CD4-positive, alpha-beta T cell treated with Interleukin-15 for 1 hour (primary cell): ENCODE measurements at regions not wholly inside any gene's neighbourhood (a gene's known extent, or its start where the extent isn't known, plus 50 kb on each side); places are given as distances from the start of the nearest gene placed in this dataset.

ENCODE experiments used
- DNase-seq: peaks from one replicate; pipeline ENCODE4 v3.0.0-alpha.2; 2020

GRCh38 chr2:150570712-150571111 is 83.2 kb upstream of the RND3 start:
- no peak for DNase-seq

GRCh38 chr2:150569761-150570160 is 82.3 kb upstream of the RND3 start:
- DNase-seq, result no peak

GRCh38 chr2:150567771-150568301 is 80.4 kb upstream of the RND3 start:
- DNase-seq, result no peak

GRCh38 chr2:150566289-150566688 is 78.8 kb upstream of the RND3 start:
- no peak for DNase-seq

- DNase-seq, result no peak
Measured at GRCh38 chr2:150561076-150561475, 73.6 kb upstream of the RND3 start.

GRCh38 chr2:150557020-150557600 is 69.6 kb upstream of the RND3 start:
- no peak for DNase-seq

- no peak for DNase-seq
Measured at GRCh38 chr2:150555611-150556356, 68.3 kb upstream of the RND3 start.

GRCh38 chr2:150554046-150554445 is 66.6 kb upstream of the RND3 start:
- DNase-seq, result no peak

GRCh38 chr2:150552041-150552820 is 64.8 kb upstream of the RND3 start:
- DNase-seq, result no peak

GRCh38 chr2:150549381-150549780 is 61.9 kb upstream of the RND3 start:
- no peak for DNase-seq

- DNase-seq, result no peak
Measured at GRCh38 chr2:150548527-150548926, 61.1 kb upstream of the RND3 start.

GRCh38 chr2:150545916-150546315 is 58.4 kb upstream of the RND3 start:
- DNase-seq, result no peak

GRCh38 chr2:150544731-150545130 is 57.3 kb upstream of the RND3 start:
- DNase-seq, result no peak

GRCh38 chr2:150542692-150543091 is 55.2 kb upstream of the RND3 start:
- no peak for DNase-seq

- no peak for DNase-seq
Measured at GRCh38 chr2:150542172-150542571, 54.7 kb upstream of the RND3 start.

GRCh38 chr2:150538651-150539201 is 51.3 kb upstream of the RND3 start:
- no peak for DNase-seq
